ENCODE measurements at regions not wholly inside any gene's neighbourhood (a gene's known extent, or its start where the extent isn't known, plus 50 kb on each side); places are given as distances from the start of the nearest gene placed in this dataset.

- TF ChIP-seq EZH2 (IDR thresholded peaks at IDR 0.05; ENCODE audit: borderline replicate concordance, low read length): no peak
- TF ChIP-seq CTCF (IDR thresholded peaks at IDR 0.05; ENCODE audit: low read length): no peak
- Histone ChIP-seq H3K9me2 (ENCODE audit: low read depth, low read length) (no peaks in the 10 kb centered on the region), H2AFZ (ENCODE audit: low read length) (no peak overlapping the region), H3K27me3 (ENCODE audit: insufficient read depth, low read length) (no peaks in the 10 kb centered on the region), H3K36me3 (ENCODE audit: insufficient read depth, low read length) (no peaks in the 10 kb centered on the region), H3K4me3 (ENCODE audit: low read depth, low read length, poor library complexity, severe bottlenecking) (no peak overlapping the region), H3K9me3 (ENCODE audit: low read length) (no peaks in the 10 kb centered on the region), H3K4me1 (ENCODE audit: insufficient read depth, low read length, severe bottlenecking) (no peaks in the 10 kb centered on the region), H3K9ac (ENCODE audit: low read length) (no peak overlapping the region), H3K79me2 (ENCODE audit: insufficient read depth, low read length) (no peaks in the 10 kb centered on the region), H3K27ac (ENCODE audit: low read depth, low read length, poor library complexity, severe bottlenecking) (no peak overlapping the region), H4K20me1 (ENCODE audit: insufficient read depth, low read length) (no peaks in the 10 kb centered on the region), H3F3A (ENCODE audit: insufficient read depth, low read length) (no peaks in the 10 kb centered on the region), H3K4me2 (ENCODE audit: low read length) (no peak overlapping the region)
These were observed 72.3 kb upstream of the EEA1 start for GRCh38 chr12:93001407-93001806.

- Histone ChIP-seq H3K27ac (ENCODE audit: low read depth, low read length, poor library complexity, severe bottlenecking) (no peak overlapping the region), H3F3A (ENCODE audit: insufficient read depth, low read length) (no peaks in the 10 kb centered on the region), H2AFZ (ENCODE audit: low read length) (no peak overlapping the region), H3K27me3 (ENCODE audit: insufficient read depth, low read length) (no peaks in the 10 kb centered on the region), H3K9me3 (ENCODE audit: low read length) (no peaks in the 10 kb centered on the region), H3K4me1 (ENCODE audit: insufficient read depth, low read length, severe bottlenecking) (no peaks in the 10 kb centered on the region), H3K36me3 (ENCODE audit: insufficient read depth, low read length) (no peaks in the 10 kb centered on the region), H3K9ac (ENCODE audit: low read length) (no peak overlapping the region), H3K79me2 (ENCODE audit: insufficient read depth, low read length) (no peaks in the 10 kb centered on the region), H4K20me1 (ENCODE audit: insufficient read depth, low read length) (no peaks in the 10 kb centered on the region), H3K4me2 (ENCODE audit: low read length) (no peak overlapping the region), H3K4me3 (ENCODE audit: low read depth, low read length, poor library complexity, severe bottlenecking) (no peak overlapping the region), H3K9me2 (ENCODE audit: low read depth, low read length) (no peaks in the 10 kb centered on the region)
- TF ChIP-seq CTCF (IDR thresholded peaks at IDR 0.05; ENCODE audit: low read length) (no peak), EZH2 (IDR thresholded peaks at IDR 0.05; ENCODE audit: borderline replicate concordance, low read length) (no peak)
These were observed 73.4 kb upstream of the EEA1 start for GRCh38 chr12:93002293-93003054.

GRCh38 chr12:93003531-93004239 is 74.6 kb upstream of the EEA1 start:
- H3K36me3 ChIP-seq (ENCODE audit: insufficient read depth, low read length): no peaks in the 10 kb centered on the region
- H3K9me3 ChIP-seq (ENCODE audit: low read length): no peaks in the 10 kb centered on the region
- no peaks in the 10 kb centered on the region for H3F3A ChIP-seq (ENCODE audit: insufficient read depth, low read length)
- H3K4me1 ChIP-seq (ENCODE audit: insufficient read depth, low read length, severe bottlenecking): no peaks in the 10 kb centered on the region
- no peak overlapping the region for H3K4me3 ChIP-seq (ENCODE audit: low read depth, low read length, poor library complexity, severe bottlenecking)
- H3K4me2 ChIP-seq (ENCODE audit: low read length): no peak overlapping the region
- no peak overlapping the region for H3K9ac ChIP-seq (ENCODE audit: low read length)
- no peak for TF ChIP-seq EZH2 (IDR thresholded peaks at IDR 0.05; ENCODE audit: borderline replicate concordance, low read length)
- TF ChIP-seq CTCF (IDR thresholded peaks at IDR 0.05; ENCODE audit: low read length): no peak
- no peaks in the 10 kb centered on the region for H3K27me3 ChIP-seq (ENCODE audit: insufficient read depth, low read length)
- no peak overlapping the region for H3K27ac ChIP-seq (ENCODE audit: low read depth, low read length, poor library complexity, severe bottlenecking)
- no peaks in the 10 kb centered on the region for H3K9me2 ChIP-seq (ENCODE audit: low read depth, low read length)
- no peaks in the 10 kb centered on the region for H3K79me2 ChIP-seq (ENCODE audit: insufficient read depth, low read length)
- H4K20me1 ChIP-seq (ENCODE audit: insufficient read depth, low read length): no peaks in the 10 kb centered on the region
- H2AFZ ChIP-seq (ENCODE audit: low read length): no peak overlapping the region
